HepG2 (cell line): ENCODE measurements at regions not wholly inside any gene's neighbourhood (a gene's known extent, or its start where the extent isn't known, plus 50 kb on each side); places are given as distances from the start of the nearest gene placed in this dataset.

ENCODE experiments used
- ATRX ChIP-seq: sonication (generic); formaldehyde crosslinking; IDR thresholded peaks from 2 replicates; pipeline ENCODE4 v1.4.0; 2020; ENCODE audit warnings: missing genetic modification reagents, borderline replicate concordance
- BATF2 ChIP-seq: sonication (generic); formaldehyde crosslinking; IDR thresholded peaks from 2 replicates; pipeline ENCODE4 v1.8.0; 2022; ENCODE audit warnings: mild to moderate bottlenecking, missing genetic modification reagents, moderate library complexity
- DPF2 ChIP-seq: sonication (generic); formaldehyde crosslinking; IDR thresholded peaks from 2 replicates; pipeline ENCODE4 v1.4.0; 2020; ENCODE audit warnings: mild to moderate bottlenecking, low read depth, missing genetic modification reagents, borderline replicate concordance
- FLYWCH1 ChIP-seq: sonication (generic); formaldehyde crosslinking; IDR thresholded peaks from 2 replicates; pipeline ENCODE4 v1.8.1; 2023; ENCODE audit warnings: mild to moderate bottlenecking, missing genetic modification reagents
- FOXP4 ChIP-seq: sonication (generic); formaldehyde crosslinking; IDR thresholded peaks from 2 replicates; pipeline ENCODE4 v1.4.0; 2020; ENCODE audit warnings: missing genetic modification reagents
- HHEX ChIP-seq: IDR thresholded peaks from 2 replicates; pipeline ENCODE4 v1.6.1; 2016; ENCODE audit warnings: control low read depth
- HOMEZ ChIP-seq: IDR thresholded peaks from 2 replicates; pipeline ENCODE4 v1.6.1; 2016; ENCODE audit warnings: low read depth
- IKZF5 ChIP-seq: IDR thresholded peaks from 2 replicates; pipeline ENCODE4 v1.6.1; 2018; ENCODE audit warnings: missing genetic modification reagents, mild to moderate bottlenecking, missing compliant biosample characterization
- NCOA1 ChIP-seq: sonication (generic); formaldehyde crosslinking; IDR thresholded peaks from 2 replicates; pipeline ENCODE4 v1.9.0; 2021; ENCODE audit warnings: missing genetic modification reagents
- NFE2 ChIP-seq: sonication (generic); formaldehyde crosslinking; IDR thresholded peaks from 2 replicates; pipeline ENCODE4 v1.4.0; 2020; ENCODE audit warnings: missing genetic modification reagents
- NR2F2 ChIP-seq: IDR thresholded peaks from 2 replicates; pipeline ENCODE4 v1.6.1; 2012; ENCODE audit warnings: low read depth, inconsistent platforms, borderline replicate concordance
- PBX2 ChIP-seq: IDR thresholded peaks from 2 replicates; pipeline ENCODE4 v1.6.1; 2016; ENCODE audit warnings: control low read depth
- TBX2 ChIP-seq: sonication (generic); formaldehyde crosslinking; IDR thresholded peaks from 2 replicates; pipeline ENCODE4 v1.5.0; 2020; ENCODE audit warnings: missing genetic modification reagents, mild to moderate bottlenecking, borderline replicate concordance
- ZFP91 ChIP-seq: sonication (generic); formaldehyde crosslinking; IDR thresholded peaks from 2 replicates; pipeline ENCODE4 v1.9.0; 2022; ENCODE audit warnings: missing genetic modification reagents, mild to moderate bottlenecking, borderline replicate concordance
- ZNF124 ChIP-seq: sonication (generic); formaldehyde crosslinking; IDR thresholded peaks from 2 replicates; pipeline ENCODE4 v1.4.0; 2020; ENCODE audit warnings: missing genetic modification reagents
- ZNF550 ChIP-seq: sonication (generic); formaldehyde crosslinking; IDR thresholded peaks from 2 replicates; pipeline ENCODE4 v1.4.0; 2020; ENCODE audit warnings: mild to moderate bottlenecking, missing genetic modification reagents, borderline replicate concordance
- ZNF569 ChIP-seq: sonication (generic); formaldehyde crosslinking; IDR thresholded peaks from 2 replicates; pipeline ENCODE4 v1.5.0; 2020; ENCODE audit warnings: mild to moderate bottlenecking, missing genetic modification reagents, moderate library complexity, borderline replicate concordance
- ZNF605 ChIP-seq: sonication (generic); formaldehyde crosslinking; IDR thresholded peaks from 2 replicates; pipeline ENCODE4 v1.8.0; 2022; ENCODE audit warnings: mild to moderate bottlenecking, missing genetic modification reagents
- ZNF850 ChIP-seq: sonication (generic); formaldehyde crosslinking; conservative IDR thresholded peaks from 2 replicates; pipeline ENCODE4 v1.9.0; 2021; ENCODE audit warnings: mild to moderate bottlenecking, missing genetic modification reagents
- ZNF879 ChIP-seq: sonication (generic); formaldehyde crosslinking; IDR thresholded peaks from 2 replicates; pipeline ENCODE4 v1.8.1; 2023; ENCODE audit warnings: missing genetic modification reagents
- ZSCAN20 ChIP-seq: sonication (generic); formaldehyde crosslinking; IDR thresholded peaks from 2 replicates; pipeline ENCODE4 v1.4.0; 2020; ENCODE audit warnings: missing genetic modification reagents, mild to moderate bottlenecking, borderline replicate concordance

GRCh38 chr4:100823066-100823992, 305.5 kb upstream of the EMCN start (continued):
- TF ChIP-seq IKZF5 (no peak; the same call in 1 of the 2 replicates), HHEX (CRISPR knock-in tag) (peak; percentile 27; the same call in 1 of the 2 replicates), ATRX (CRISPR knock-in tag) (no peak), ZFP91 (CRISPR knock-in tag) (no peak), PBX2 (CRISPR knock-in tag) (no peak), ZNF124 (CRISPR knock-in tag) (no peak), NCOA1 (CRISPR knock-in tag) (no peak), ZNF850 (no peak), ZSCAN20 (CRISPR knock-in tag) (no peak), BATF2 (CRISPR knock-in tag) (no peak), FOXP4 (no peak), TBX2 (0 out of 2 replicates have a peak, but pooled peaks have one; percentile 15), ZNF550 (CRISPR knock-in tag) (no peak), ZNF569 (no peak), DPF2 (CRISPR knock-in tag) (no peak), HOMEZ (CRISPR knock-in tag) (peak; percentile 41; the same call in 1 of the 2 replicates), NR2F2 (no peak), NFE2 (CRISPR knock-in tag) (peak; percentile 75; the same call in 1 of the 2 replicates), ZNF605 (no peak), FLYWCH1 (no peak), ZNF879 (CRISPR knock-in tag) (no peak)
